SK-N-SH treated with all-trans-retinoic acid at 6 μM for 48 hours (cell line): ENCODE measurements at regions not wholly inside any gene's neighbourhood (a gene's known extent, or its start where the extent isn't known, plus 50 kb on each side); places are given as distances from the start of the nearest gene placed in this dataset.

Experiments
- ATAC-seq: fragments of 200-7000 bp; cut with Tn5 transposase; 3 replicates; pipeline ENCODE4 v1.9.1; 2020; ENCODE audit warnings: mild to moderate bottlenecking, moderate library complexity
- ARNTL ChIP-seq: fragments of 450-650 bp; formaldehyde crosslinking; IDR thresholded peaks from 2 replicates; pipeline ENCODE4 v1.5.0; 2020; ENCODE audit warnings: low read depth, mild to moderate bottlenecking, moderate library complexity, borderline replicate concordance
- BACH2 ChIP-seq: fragments of 250-450 bp; sonication (Bioruptor Pico); IDR thresholded peaks from 2 replicates; pipeline ENCODE4 v1.9.0; 2021; ENCODE audit warnings: mild to moderate bottlenecking, borderline replicate concordance
- CSDC2 ChIP-seq: fragments of 250-450 bp; sonication (Bioruptor Pico); IDR thresholded peaks from 2 replicates; pipeline ENCODE4 v1.5.0; 2020; ENCODE audit warnings: mild to moderate bottlenecking, moderate library complexity
- ESRRG ChIP-seq: fragments of 250-450 bp; sonication (Bioruptor Pico); IDR thresholded peaks from 2 replicates; pipeline ENCODE4 v1.6.1; 2021; ENCODE audit warnings: mild to moderate bottlenecking
- ISL1 ChIP-seq: fragments of 250-450 bp; sonication (Bioruptor Pico); IDR thresholded peaks from 2 replicates; pipeline ENCODE4 v2.1.2; 2022; ENCODE audit warnings: mild to moderate bottlenecking, moderate library complexity
- OSR1 ChIP-seq: fragments of 250-450 bp; sonication (Bioruptor Pico); IDR thresholded peaks from 2 replicates; pipeline ENCODE4 v1.8.0; 2022; ENCODE audit warnings: moderate library complexity, mild to moderate bottlenecking, inconsistent platforms
- PPARA ChIP-seq: fragments of 250-450 bp; sonication (Bioruptor Pico); IDR thresholded peaks from 2 replicates; pipeline ENCODE4 v1.5.0; 2020; ENCODE audit warnings: mild to moderate bottlenecking, borderline replicate concordance
- SNAI2 ChIP-seq: fragments of 250-450 bp; sonication (Bioruptor Pico); IDR thresholded peaks from 2 replicates; pipeline ENCODE4 v1.5.0; 2020; ENCODE audit warnings: mild to moderate bottlenecking, moderate library complexity
- TCF4 ChIP-seq: fragments of 250-450 bp; sonication (Bioruptor Pico); IDR thresholded peaks from 2 replicates; pipeline ENCODE4 v1.8.0; 2021; ENCODE audit warnings: mild to moderate bottlenecking, moderate library complexity, borderline replicate concordance
- TOX ChIP-seq: fragments of 250-450 bp; sonication (Bioruptor Pico); IDR thresholded peaks from 2 replicates; pipeline ENCODE4 v1.8.0; 2021; ENCODE audit warnings: mild to moderate bottlenecking, moderate library complexity, borderline replicate concordance
- ZC3H10 ChIP-seq: fragments of 250-450 bp; sonication (Bioruptor Pico); IDR thresholded peaks from 2 replicates; pipeline ENCODE4 v1.5.1; 2021; ENCODE audit warnings: mild to moderate bottlenecking, moderate library complexity
- ZFP3 ChIP-seq: fragments of 250-450 bp; sonication (Bioruptor Pico); IDR thresholded peaks from 2 replicates; pipeline ENCODE4 v1.5.0; 2020; ENCODE audit warnings: mild to moderate bottlenecking, moderate library complexity
- ZNF565 ChIP-seq: fragments of 450-650 bp; formaldehyde crosslinking; conservative IDR thresholded peaks from 2 replicates; pipeline ENCODE4 v1.5.0; 2020; ENCODE audit warnings: low read depth, mild to moderate bottlenecking, moderate library complexity
- ZNF8 ChIP-seq: fragments of 450-650 bp; formaldehyde crosslinking; IDR thresholded peaks from 2 replicates; pipeline ENCODE4 v1.5.0; 2020; ENCODE audit warnings: mild to moderate bottlenecking, moderate library complexity
- TF ChIP-seq, protein P1 (sequence below): fragments of 250-450 bp; sonication (Bioruptor Pico); IDR thresholded peaks from 2 replicates; pipeline ENCODE4 v1.5.0; 2020; ENCODE audit warnings: mild to moderate bottlenecking, moderate library complexity
- TF ChIP-seq, protein P2 (sequence below): fragments of 250-450 bp; sonication (Bioruptor Pico); IDR thresholded peaks from 2 replicates; pipeline ENCODE4 v1.5.1; 2021; ENCODE audit warnings: mild to moderate bottlenecking, moderate library complexity
- TF ChIP-seq, protein P3 (sequence below): fragments of 250-450 bp; sonication (Bioruptor Pico); IDR thresholded peaks from 2 replicates; pipeline ENCODE4 v1.5.1; 2020; ENCODE audit warnings: low read depth, mild to moderate bottlenecking, moderate library complexity
- TF ChIP-seq, protein P4 (sequence below): fragments of 250-450 bp; sonication (Bioruptor Pico); IDR thresholded peaks from 2 replicates; pipeline ENCODE4 v1.8.0; 2021; ENCODE audit warnings: low read depth, mild to moderate bottlenecking, moderate library complexity, borderline replicate concordance
- TF ChIP-seq, protein P5 (sequence below): fragments of 250-450 bp; sonication (Bioruptor Pico); IDR thresholded peaks from 2 replicates; pipeline ENCODE4 v1.8.0; 2020; ENCODE audit warnings: mild to moderate bottlenecking, moderate library complexity, borderline replicate concordance

DNA sequence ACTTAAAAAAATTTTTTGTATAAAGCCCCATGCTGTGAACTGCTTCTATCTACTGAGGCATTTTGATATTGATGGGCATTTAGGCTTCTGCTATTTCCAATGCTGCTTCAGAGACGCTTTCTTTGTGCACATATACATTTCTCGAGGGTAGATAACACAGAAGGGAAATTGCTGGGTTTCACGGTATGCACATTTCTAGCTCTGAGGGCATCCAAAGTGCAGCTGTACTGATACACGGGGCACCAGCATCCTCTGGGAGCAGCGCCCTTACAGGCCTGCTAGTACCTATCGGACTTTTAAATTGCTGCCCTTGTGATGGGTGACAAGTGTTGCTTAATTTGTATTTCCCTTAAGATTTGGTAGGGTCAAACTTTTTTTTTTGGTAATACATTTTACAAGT is 88.6 kb downstream of the KCTD15 start:
- no peak for ATAC-seq
- TF ChIP-seq TOX (CRISPR knock-in tag) (no peak), OSR1 (CRISPR knock-in tag) (no peak), ZNF565 (no peak), ZNF8 (CRISPR knock-in tag) (no peak), ESRRG (CRISPR knock-in tag) (no peak), PPARA (CRISPR knock-in tag) (no peak)
- TF ChIP-seq, protein P1, sequence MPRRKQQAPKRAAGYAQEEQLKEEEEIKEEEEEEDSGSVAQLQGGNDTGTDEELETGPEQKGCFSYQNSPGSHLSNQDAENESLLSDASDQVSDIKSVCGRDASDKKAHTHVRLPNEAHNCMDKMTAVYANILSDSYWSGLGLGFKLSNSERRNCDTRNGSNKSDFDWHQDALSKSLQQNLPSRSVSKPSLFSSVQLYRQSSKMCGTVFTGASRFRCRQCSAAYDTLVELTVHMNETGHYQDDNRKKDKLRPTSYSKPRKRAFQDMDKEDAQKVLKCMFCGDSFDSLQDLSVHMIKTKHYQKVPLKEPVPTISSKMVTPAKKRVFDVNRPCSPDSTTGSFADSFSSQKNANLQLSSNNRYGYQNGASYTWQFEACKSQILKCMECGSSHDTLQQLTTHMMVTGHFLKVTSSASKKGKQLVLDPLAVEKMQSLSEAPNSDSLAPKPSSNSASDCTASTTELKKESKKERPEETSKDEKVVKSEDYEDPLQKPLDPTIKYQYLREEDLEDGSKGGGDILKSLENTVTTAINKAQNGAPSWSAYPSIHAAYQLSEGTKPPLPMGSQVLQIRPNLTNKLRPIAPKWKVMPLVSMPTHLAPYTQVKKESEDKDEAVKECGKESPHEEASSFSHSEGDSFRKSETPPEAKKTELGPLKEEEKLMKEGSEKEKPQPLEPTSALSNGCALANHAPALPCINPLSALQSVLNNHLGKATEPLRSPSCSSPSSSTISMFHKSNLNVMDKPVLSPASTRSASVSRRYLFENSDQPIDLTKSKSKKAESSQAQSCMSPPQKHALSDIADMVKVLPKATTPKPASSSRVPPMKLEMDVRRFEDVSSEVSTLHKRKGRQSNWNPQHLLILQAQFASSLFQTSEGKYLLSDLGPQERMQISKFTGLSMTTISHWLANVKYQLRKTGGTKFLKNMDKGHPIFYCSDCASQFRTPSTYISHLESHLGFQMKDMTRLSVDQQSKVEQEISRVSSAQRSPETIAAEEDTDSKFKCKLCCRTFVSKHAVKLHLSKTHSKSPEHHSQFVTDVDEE (CRISPR knock-in tag): no peak
- TF ChIP-seq, protein P2, sequence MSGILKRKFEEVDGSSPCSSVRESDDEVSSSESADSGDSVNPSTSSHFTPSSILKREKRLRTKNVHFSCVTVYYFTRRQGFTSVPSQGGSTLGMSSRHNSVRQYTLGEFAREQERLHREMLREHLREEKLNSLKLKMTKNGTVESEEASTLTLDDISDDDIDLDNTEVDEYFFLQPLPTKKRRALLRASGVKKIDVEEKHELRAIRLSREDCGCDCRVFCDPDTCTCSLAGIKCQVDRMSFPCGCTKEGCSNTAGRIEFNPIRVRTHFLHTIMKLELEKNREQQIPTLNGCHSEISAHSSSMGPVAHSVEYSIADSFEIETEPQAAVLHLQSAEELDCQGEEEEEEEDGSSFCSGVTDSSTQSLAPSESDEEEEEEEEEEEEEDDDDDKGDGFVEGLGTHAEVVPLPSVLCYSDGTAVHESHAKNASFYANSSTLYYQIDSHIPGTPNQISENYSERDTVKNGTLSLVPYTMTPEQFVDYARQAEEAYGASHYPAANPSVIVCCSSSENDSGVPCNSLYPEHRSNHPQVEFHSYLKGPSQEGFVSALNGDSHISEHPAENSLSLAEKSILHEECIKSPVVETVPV (CRISPR knock-in tag): no peak

DNA sequence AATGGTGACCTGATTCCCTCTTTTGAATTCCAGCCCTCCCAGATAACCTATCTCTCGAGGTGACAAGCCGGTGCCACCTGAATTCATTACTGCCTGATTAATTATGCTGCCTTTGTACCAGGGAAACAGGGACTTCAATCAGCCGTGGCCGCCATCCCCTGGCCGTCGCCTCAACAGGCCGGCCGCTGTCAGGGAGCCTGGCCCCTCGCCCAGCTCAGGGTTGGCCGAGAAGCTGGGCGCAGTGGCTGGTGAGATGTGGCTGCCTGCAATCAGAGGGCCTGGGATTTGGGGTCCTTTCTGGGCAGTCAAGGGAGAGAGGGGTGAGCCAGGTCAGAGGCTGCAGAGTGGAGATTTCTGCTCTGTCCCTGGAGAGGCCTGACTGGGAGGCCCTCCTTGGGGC is 91.2 kb downstream of the KCTD15 start:
- ATAC-seq: no peak
- TF ChIP-seq, protein P1 (CRISPR knock-in tag): no peak
- TF ChIP-seq ZNF565: no peak
- TF ChIP-seq, protein P3, sequence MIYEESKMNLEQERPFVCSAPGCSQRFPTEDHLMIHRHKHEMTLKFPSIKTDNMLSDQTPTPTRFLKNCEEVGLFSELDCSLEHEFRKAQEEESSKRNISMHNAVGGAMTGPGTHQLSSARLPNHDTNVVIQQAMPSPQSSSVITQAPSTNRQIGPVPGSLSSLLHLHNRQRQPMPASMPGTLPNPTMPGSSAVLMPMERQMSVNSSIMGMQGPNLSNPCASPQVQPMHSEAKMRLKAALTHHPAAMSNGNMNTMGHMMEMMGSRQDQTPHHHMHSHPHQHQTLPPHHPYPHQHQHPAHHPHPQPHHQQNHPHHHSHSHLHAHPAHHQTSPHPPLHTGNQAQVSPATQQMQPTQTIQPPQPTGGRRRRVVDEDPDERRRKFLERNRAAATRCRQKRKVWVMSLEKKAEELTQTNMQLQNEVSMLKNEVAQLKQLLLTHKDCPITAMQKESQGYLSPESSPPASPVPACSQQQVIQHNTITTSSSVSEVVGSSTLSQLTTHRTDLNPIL (CRISPR knock-in tag): no peak
- TF ChIP-seq BACH2 (CRISPR knock-in tag): no peak
- no peak for TF ChIP-seq PPARA (CRISPR knock-in tag)
- no peak for TF ChIP-seq ZC3H10 (CRISPR knock-in tag)
- TF ChIP-seq SNAI2: no peak
- TF ChIP-seq, protein P4, sequence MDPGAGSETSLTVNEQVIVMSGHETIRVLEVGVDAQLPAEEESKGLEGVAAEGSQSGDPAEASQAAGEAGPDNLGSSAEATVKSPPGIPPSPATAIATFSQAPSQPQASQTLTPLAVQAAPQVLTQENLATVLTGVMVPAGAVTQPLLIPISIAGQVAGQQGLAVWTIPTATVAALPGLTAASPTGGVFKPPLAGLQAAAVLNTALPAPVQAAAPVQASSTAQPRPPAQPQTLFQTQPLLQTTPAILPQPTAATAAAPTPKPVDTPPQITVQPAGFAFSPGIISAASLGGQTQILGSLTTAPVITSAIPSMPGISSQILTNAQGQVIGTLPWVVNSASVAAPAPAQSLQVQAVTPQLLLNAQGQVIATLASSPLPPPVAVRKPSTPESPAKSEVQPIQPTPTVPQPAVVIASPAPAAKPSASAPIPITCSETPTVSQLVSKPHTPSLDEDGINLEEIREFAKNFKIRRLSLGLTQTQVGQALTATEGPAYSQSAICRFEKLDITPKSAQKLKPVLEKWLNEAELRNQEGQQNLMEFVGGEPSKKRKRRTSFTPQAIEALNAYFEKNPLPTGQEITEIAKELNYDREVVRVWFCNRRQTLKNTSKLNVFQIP (CRISPR knock-in tag): no peak
- TF ChIP-seq OSR1 (CRISPR knock-in tag): no peak
- TF ChIP-seq CSDC2 (CRISPR knock-in tag): no peak
- TF ChIP-seq ZNF8 (CRISPR knock-in tag): no peak
- TF ChIP-seq ARNTL (CRISPR knock-in tag): no peak
- TF ChIP-seq, protein P2 (CRISPR knock-in tag): no peak
- TF ChIP-seq, protein P5, sequence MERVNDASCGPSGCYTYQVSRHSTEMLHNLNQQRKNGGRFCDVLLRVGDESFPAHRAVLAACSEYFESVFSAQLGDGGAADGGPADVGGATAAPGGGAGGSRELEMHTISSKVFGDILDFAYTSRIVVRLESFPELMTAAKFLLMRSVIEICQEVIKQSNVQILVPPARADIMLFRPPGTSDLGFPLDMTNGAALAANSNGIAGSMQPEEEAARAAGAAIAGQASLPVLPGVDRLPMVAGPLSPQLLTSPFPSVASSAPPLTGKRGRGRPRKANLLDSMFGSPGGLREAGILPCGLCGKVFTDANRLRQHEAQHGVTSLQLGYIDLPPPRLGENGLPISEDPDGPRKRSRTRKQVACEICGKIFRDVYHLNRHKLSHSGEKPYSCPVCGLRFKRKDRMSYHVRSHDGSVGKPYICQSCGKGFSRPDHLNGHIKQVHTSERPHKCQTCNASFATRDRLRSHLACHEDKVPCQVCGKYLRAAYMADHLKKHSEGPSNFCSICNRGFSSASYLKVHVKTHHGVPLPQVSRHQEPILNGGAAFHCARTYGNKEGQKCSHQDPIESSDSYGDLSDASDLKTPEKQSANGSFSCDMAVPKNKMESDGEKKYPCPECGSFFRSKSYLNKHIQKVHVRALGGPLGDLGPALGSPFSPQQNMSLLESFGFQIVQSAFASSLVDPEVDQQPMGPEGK (CRISPR knock-in tag): no peak
- no peak for TF ChIP-seq TCF4 (CRISPR knock-in tag)
- no peak for TF ChIP-seq ISL1 (CRISPR knock-in tag)
- no peak for TF ChIP-seq ZFP3 (CRISPR knock-in tag)
- TF ChIP-seq, all 23 proteins: peak for 0
